Inflammatory macrophage treated with lipopolysaccharide for 4 hours (primary cell): ENCODE measurements at regions not wholly inside any gene's neighbourhood (a gene's known extent, or its start where the extent isn't known, plus 50 kb on each side); places are given as distances from the start of the nearest gene placed in this dataset.

ENCODE experiments used
- DNase-seq: peaks from one replicate; pipeline ENCODE4 v3.0.0-alpha.2; 2020

DNA sequence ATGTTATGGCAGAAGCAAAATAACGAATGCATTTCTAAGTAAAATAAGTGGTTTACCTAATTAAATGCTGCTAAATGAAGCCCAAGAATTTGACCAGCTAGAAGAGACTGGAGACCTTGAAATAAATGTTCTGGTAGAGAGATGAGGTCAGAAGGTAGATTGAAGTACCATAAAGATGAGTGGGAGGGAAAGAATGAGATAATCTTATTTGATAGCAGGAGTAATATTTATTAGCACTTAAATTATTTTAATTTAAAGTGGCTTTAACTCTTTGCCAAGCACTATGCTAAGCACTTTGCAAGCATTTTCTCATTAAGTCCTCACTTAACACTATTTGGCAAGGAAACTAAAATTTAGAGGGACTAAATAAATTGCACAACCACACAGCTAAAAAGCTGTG, 314.9 kb upstream of the CCDC54 start:
- DNase-seq = no peak

DNA sequence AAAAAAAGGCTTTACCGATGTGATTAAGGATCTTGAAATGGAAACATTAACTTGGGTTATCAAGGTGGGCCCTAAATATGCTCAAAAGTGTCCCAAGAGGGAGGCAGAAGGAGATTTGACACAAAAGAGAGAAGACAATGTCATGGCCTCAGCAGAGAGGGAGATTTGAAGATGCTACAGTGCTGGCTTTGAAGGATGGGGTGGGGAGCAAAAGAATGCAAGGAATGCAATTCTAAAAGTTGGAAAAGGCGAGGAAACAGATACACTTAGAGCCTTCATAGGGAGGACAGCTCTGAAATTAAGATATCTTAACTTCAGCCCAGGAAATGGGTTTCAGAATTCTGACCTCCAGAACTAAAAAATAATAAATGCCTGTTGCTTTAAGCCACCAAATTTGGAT, 314.5 kb upstream of the CCDC54 start:
- DNase-seq = no peak

DNA sequence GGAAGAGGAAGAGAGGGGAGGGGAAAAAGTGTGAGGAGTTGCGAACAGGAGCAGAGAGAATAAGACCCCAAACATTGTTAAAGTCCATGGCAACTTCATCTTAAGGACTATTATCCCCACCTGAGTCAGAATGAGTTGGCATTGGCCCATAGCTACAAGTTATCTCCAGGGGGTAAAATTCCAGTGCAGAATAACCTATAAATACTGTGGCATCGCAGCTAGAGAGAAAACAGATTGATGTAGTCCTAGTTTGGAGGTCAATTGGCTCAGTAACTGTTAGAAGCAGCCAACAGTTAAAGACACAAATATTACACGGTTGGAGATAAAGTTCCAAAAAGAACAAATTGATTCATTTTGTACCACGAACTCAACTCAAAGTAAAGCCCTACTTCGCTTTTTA, 313.9 kb upstream of the CCDC54 start:
- DNase-seq = no peak

DNA sequence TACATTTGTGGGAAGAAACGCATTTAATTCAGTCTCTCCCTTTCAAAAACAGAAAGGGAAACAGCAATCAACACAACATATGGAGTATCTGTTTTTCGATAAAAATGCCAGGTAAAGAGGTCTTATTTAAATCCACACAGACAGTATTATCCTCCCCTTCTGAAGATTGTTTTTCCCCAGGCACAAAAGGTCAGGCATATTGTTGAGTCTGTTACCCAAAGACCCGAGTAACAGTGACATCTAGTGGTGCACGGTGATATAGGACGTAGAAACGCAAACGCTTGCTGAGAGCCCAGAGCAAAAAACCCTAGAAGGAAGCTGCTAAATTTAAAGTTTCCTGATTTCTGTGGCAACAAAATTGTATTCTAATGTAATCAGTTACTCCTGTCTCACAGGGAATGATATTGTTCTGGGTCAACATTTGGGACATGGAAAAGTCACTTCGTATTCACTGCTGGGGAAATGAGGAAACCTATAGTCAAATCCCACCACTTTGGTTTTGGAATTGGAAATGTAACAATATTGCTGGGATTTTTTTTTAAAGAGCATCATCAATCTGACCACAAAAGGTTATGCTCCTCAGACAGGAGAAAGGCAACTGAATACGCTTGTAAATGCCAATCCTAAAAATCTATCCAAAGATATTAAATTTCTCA, 312.7 kb upstream of the CCDC54 start:
- peak; percentile 55 for DNase-seq

DNA sequence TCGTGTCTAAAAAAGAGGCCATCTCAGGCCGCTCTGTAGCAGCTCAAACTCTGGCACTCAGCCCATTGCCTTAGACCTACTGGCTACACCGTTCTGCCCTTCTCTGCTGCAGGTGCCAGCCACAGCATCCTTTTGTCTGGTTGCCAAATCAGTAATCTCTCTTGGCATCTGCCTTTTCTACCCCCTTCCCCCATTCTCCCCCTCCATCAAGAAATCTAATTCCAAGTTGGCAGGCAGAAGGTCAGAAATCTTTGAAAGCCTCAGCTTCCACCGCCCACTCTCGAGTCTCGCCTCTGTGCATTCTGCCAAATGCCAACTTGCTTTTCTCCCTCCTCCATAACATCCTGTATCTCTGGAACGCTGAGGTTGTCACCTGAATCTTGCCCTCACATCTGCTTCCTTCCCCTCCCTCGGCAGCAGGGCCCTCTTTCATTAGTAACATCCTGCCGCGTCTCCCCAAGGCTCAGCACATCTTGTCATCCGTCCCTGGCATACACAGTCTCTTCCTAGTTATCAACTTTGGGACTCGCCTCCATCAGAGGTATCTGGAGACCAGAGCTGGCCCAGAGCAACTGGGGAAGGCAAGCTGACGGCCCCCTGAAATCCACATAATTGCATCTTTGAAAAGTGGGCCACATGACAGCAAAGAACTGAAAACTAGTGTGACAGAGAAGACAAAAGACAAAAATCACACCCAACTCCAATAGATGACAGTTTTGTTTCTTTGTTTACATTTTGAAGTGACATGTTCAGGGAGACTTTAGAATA, 312.0 kb upstream of the CCDC54 start:
- DNase-seq = no peak

DNA sequence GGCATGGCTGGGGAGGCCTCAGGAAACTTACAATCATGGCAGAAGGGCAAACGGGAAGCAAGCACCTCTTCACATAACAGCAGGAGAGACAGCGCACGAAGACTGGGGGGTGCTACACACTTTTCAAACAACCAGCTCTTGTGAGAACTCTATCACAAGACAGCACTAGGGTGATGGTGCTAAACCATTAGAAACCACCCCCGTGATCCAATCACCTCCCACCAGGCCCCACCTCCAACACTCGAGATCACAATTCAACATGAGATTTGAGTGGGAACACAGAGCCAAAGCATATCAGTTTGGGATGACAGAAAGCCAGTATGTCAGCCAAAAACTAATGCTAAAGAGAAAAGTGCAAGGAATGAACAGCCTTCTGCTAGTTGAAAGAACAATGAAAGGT, 309.8 kb upstream of the CCDC54 start:
- no peak for DNase-seq

DNA sequence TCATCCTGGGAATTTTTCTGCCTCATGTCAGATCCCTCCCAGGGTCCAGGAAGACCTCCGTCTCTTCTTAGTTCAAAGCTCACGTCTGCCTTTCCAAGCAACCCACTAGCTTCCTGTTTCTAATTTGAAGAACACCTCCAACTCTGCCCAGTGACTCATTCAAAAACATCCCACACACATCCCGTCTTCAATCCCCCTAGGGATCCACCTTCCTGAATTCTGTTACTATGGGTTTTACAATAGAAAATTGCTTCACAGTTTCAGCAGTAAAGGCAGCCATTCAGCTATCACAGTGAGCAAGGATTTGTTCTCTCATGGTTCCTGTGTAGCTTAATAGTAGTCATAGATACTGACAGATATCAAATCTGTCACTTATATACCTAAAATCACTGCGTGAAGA, 308.3 kb upstream of the CCDC54 start:
- DNase-seq = peak; percentile 33

DNA sequence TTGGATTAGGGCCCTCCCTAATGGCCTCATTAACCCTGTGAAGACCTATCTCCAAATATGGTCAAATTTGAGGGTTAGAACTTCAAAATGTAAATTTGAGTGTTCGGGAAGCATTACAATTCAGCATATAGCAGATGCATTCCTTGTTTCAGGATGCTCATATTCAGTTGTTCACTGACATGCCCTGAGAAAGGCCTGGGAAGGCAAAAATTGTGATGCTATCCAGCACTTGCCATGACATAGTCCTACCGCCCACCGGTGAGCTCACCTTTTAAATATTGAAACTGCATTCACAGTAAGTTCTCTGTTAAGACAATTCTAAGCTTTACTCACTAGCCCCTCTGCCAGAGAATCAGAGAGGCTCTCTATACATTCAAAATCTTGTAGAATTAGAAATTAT, 300.3 kb upstream of the CCDC54 start:
- no peak for DNase-seq

DNA sequence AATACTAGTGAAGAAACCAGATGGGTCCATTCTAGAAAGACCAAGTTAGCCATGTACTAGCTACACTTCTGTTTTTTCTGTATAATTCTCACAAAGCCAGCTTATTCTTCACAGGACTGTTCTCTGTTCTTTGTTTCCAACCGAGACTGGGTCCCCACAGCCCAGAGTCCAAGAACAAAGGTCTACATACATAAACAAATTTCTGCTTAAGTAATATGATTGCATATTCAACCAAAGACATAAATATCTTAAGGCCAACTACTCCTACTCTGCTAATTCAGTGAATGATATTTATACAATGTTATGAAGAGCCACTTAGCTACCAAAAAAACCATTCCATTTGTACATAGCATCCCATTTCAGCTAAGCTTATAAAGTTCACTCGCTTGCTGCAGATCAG, 299.8 kb upstream of the CCDC54 start:
- DNase-seq = no peak

DNA sequence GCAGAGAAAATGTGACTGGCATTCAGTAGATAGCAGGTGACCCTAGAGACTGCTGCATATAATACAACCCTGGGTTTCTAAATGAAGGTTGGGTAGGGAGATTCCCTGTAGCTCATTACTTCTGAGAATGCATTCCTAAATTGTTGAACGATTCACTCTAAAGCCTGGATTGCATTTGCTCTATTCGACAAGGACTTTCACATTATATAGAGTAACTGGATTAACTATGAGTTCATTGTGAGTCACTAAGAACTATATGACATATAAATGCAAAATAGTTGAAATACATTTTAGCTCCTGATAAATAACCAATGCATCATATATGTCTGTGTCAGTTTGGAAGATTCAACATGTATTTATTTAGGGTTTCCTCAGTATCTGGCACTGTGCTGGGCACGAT, 294.7 kb upstream of the CCDC54 start:
- DNase-seq = no peak

DNA sequence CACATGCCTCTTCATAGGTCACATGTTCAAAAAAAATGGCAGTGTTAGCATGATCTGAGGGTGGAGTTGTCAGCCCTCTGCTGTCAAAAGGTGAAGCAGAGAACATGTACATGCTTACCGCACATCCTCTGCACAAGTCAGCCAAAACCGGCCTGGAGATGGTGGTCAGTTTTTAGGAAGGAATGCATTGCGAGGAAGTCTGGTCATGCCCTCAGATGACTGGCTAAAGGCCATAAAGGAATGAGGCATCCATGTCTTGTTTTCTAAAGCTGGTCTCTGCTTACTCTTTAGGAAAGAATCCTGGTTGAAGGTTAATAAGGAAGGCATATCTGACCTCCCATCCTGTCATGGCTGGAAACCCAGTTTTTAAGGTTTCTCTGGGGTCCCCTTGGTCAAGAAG, 292.0 kb upstream of the CCDC54 start:
- DNase-seq = no peak

DNA sequence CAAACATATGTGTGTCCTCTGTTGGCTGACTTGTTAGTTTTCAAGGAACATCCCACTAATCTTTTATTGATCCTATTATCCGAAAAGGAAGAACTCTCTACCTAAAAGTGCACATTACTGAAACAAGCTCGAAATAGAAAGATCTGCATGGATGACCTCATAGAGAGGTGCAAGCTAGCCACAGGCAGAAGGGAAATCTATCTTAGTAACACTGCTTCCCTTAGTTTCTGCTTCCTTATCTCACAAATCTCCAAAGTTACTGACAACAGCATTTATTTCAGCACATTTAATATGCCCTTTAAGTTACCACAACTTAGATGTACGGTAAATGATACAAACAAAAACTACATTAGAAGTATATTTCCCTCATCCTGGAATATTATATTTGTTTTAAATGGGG, 285.1 kb upstream of the CCDC54 start:
- DNase-seq = no peak

DNA sequence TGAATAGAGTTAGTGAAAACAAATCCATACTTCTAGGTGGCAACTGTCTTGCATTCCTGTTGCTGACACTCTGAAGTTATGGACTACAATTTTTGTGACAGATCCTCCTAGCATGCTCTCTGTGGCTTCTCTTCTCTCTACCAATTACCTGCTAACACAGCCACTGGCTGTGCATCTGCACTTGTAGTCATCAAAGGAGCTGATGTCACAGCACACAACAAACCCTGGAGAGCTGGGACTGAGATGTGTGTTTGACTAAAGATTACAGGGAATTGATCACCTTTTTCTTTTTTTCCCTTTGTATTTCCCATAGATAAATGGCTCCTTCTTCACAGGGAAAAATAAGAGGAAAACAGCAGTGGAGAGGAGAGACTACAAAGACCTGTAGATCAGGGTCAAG, 278.4 kb upstream of the CCDC54 start:
- DNase-seq = no peak

DNA sequence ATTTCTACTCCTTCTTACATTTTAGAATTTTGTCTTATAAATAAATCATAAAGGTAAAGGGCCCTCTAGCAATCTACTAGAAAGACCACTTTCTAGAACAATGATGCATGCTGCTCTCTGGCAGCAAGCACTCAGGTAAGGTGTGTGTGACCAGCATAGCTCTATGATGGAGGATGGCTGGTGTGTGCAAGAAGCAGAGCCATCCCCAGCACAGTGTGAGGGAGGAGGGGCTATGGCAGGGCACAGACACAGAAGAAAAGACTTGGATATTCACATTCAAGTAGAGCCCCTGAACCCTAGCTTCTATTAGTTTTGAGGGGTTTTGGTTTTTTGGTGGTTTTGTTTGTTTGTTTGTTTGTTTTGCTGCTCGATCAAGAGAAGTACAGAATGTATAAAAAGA, 277.1 kb upstream of the CCDC54 start:
- no peak for DNase-seq

DNA sequence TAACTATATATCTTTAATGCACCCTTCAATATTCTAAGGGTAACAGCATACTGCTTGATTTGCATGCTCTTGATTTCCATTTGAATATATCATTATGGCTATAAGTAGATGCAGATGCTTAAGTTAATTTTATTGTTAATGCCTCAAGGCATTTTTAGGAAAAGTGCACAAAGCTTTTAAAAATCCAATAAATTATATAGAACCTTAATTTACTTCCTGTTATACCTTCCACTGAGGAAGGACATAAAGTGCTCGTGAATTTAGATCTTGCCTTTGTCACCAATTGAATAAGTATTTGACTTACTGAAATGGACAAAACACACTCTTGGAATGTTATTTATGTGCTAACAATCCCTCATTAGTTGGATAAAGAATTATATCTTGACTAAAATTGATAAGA, 276.7 kb upstream of the CCDC54 start:
- DNase-seq = no peak

DNA sequence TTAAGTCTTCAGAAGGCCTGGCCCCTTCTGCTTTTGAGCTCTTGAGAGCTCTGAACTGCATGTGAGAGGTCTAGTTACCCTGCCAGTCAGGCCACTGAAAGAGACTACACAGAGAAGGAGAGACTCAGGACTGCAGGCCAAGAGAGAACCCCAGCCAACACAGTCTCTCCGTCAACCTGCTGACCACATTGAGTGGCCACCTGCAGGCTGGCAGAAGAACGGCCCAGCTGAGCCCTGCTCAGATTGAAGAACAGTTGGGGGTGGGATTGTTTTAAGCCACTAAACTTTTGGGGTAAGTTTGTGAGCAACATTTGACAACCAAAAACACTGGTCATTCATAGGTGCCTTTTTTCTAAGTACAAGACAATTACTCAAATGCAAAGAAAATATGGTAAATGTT, 273.5 kb upstream of the CCDC54 start:
- no peak for DNase-seq

DNA sequence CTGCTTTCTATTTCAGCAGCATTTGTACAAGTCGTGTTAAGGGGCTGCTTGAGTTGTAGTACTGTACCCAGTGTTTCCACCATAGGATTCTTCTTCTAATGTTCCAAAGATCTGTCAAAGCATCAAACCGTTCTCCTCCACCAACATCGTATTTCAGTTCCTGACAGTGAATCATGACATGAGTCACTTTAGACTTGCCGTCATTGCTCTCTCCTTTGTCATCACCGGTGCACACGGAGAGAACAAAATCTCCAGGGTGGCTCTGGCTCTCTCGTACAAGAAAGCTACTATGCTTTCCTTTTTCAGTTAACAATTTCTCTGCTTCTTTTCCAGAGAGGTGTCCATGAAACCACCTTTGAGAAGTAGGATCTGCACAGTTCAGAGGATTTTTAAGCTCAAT, 270.9 kb upstream of the CCDC54 start:
- DNase-seq = no peak

DNA sequence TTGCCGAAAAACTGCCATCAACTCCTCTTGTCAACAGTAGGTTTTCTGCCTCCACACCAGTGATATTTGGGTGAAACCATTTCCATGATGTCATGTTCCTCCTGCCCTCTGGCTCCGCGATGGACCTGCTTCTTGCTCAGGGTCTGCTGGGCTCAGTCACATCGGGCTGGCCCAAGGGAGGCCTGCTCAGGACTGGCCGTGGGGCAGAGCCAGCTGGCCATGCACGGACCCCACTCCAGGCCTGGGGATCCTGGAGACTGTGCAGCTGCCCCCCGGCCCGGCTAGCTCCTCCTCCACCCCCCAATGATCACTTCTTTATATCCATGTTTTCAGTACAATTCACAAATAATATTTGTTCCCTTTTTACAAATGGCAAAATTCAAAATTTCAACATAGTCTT, 270.3 kb upstream of the CCDC54 start:
- no peak for DNase-seq

DNA sequence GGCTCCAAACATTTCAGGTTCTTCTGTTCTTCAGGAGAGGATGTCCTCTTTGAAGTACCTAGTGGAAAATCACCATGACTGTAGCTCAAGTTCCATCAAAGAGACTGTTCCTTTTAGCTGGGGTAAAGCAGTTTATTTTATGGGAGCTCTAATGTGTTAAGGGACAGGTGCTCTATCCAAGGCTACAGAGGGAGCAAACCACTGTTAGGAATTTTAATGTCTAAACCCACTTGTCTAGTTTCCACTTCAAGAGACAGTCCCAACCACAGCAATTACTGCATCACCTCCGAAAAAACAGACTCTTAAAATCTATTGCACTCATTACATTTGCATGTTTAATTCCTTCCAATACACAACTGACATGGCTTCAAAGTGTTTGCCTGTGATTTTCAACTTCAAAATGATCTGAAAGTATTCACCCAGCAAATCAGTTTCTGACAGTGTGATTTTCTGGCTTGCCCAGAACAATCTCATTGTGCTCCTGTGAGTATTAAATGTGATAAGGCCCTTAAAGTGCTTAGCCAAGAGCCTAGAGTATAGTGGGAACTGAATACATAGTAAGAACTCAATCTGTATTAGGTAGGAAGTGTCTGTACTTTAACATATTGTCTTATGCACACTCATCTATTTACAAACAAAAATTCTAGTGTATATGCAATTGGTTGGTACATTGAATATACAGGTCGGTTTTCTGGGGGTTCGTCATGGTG, 266.5 kb upstream of the CCDC54 start:
- no peak for DNase-seq

DNA sequence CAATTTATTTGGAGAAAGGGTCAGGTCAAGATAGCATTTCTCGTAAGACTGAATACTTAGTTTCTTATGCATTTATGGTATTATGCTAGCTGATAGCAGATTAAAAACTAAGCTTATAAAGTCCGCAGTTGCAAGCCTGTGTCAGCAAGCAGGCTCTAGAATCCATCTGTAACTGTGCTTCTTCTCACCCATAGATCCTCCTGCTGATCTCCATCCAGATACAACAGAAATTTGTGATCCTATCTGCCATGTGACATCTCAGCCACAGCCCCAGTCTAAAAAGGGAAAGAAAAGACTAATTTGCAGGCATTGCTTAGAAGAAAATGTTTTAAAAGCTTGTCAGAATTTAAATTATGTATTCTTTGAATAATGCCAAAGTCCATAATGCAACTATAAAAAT, 265.4 kb upstream of the CCDC54 start:
- DNase-seq = no peak

DNA sequence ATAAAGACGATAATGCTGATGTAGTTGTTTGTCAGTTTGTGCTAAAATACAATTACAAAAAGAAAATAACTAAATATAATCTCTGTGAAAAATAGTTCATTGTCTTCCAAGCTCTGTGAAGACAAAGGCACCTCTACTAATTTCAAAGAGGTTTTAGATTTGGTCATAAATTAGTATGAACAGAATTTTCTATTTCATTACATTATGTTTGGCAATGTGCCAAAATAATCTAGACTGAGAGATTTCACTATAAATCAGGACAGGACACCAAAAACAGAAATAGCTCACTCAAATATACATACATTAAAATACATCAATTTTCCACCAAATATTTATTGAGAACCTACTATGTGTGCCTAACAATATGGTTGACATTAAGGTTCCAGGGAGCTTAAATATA, 264.9 kb upstream of the CCDC54 start:
- DNase-seq = no peak

DNA sequence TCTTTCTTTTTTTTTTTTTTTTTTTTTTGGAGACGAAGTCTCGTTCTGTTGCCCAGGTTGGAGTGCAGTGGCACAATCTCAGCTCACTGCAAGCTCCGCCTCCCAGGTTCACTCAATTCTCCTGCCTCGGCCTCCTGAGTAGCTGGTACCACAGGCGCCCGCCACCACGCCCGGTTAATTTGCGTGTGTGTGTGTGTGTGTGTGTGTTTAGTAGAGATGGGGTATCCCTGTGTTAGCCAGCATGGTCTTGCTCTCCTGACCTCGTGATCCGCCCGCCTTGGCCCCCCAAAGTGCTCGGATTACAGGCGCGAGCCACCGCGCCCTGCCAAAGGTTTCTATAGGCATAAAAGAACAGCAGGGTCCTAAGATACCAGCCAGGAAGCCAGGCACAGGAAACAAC, 261.0 kb upstream of the CCDC54 start:
- DNase-seq = no peak

DNA sequence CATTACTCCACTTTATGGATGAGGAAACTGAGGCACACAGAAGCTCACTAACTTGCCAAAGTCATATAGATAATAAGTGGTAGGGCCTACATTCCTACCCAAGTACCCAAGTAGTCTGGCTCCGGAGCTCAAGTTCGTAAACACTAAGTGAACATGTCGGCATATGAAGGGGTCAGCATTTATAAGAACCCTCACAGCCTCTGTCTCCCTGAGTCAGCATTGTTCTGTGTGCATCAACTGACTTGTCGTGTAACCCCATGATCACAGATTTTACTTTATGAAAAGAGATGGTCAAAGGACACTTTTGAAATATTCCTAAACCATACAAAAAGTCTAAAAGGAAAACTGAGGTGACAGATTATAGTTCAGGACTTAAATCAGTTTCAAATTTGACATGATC, 260.1 kb upstream of the CCDC54 start:
- no peak for DNase-seq

DNA sequence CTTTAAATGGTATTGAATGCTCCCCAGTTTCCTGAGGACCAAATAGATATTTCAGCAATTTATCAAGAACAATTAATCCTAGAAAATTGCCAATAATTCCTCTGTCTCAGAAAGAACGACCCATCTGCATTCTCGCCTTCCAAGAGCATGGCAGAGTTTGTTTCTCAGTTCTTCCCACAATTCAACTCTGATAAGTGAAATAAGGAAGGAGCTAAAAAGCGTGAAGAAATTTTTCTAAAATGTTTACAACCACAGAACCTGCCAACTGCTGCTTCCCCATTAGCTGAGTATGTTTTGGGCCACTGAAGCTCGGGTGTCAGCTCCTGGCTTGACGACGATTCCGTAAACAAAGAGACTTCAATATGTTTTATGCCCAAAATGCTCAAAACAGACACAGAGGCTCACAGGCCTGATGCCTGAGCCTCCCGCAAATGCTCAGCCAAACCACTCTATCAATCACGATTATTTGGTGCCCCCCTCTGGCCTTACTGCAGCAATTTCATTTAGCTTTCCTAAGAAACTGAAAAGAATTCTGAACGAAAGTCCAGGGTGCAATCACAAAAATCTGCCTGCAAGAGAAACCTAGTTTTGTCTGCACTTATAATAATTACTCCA, 259.2 kb upstream of the CCDC54 start:
- peak; percentile 2 for DNase-seq
